GM21528 (cell line): ENCODE measurements at regions not wholly inside any gene's neighbourhood (a gene's known extent, or its start where the extent isn't known, plus 50 kb on each side); places are given as distances from the start of the nearest gene placed in this dataset.
"Not testable (repeated sequence)": the region's sequence is repeated elsewhere in the genome, so short reads cannot be mapped to it uniquely, and the experiment has no call there.

Experiments used
- ATAC-seq: cut with Tn5 transposase; IDR thresholded peaks from one replicate; pipeline ENCODE4 v1.9.1; 2021; ENCODE audit warnings: mild to moderate bottlenecking, moderate library complexity; ENCODE audit not compliant: unreplicated experiment, low FRiP score

DNA sequence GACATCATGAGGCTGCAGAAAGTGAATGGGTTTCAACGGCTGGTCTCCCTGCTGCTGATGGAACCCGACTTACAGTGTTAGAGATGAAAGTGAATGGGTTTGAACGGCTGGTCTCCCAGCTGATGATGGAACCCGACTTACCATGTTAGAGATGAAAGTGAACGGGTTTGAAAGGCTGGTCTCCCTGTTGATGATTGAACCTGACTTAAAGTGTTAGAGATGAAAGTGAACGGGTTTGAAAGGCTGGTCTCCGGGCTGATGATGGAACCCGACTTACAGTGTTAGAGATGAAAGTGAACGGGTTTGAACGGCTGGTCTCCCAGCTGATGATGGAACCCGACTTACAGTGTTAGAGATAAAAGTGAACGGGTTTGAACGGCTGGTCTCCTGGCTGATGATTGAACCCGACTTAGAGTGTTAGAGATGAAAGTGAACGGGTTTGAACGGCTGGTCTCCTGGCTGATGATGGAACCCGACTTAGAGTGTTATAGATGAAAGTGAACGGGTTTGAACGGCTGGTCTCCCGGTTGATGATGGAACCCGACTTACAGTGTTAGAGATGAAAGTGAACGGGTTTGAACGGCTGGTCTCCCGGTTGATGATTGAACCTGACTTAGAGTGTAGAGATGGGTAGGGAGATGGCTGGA is 76.1 kb upstream of the ALKAL2 start:
- no peak for ATAC-seq

DNA sequence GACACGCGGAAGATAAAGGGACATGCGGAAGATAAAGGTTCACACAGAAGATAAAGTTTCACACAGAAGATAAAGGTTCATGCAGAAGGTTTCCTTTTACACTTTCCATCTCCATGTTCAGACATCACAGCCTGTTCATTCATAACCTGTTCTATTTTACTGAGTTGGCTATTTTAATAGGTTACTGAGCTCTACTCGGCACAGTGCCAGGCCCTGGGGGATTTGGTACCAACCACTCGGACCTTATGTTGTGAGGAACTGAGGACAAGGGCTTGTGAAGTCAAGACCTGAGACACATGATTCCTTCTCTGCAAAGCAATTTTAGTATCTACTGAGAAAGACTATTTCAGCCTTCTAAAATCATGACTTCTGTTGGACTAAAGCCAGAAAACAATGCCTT is 75.0 kb upstream of the ALKAL2 start:
- ATAC-seq, result no peak

DNA sequence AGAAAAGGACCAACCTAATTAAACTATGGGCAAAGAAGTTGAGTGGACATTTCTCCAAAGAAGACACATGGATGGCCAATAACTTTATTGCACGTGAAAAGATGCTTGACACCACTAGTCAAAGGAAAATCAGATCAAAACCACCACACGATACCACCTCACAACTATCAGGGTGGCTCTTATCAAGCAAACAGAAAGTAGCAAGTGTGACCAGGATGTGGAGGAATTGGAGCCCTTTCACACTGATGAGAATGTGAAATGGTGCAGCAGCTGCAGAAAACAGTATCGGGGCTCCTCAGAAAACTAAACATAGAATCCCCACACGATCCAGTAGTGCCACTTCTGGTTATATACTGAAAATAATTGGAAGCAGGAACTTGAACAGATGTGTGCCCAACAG is 72.2 kb upstream of the ALKAL2 start:
- no peak for ATAC-seq

DNA sequence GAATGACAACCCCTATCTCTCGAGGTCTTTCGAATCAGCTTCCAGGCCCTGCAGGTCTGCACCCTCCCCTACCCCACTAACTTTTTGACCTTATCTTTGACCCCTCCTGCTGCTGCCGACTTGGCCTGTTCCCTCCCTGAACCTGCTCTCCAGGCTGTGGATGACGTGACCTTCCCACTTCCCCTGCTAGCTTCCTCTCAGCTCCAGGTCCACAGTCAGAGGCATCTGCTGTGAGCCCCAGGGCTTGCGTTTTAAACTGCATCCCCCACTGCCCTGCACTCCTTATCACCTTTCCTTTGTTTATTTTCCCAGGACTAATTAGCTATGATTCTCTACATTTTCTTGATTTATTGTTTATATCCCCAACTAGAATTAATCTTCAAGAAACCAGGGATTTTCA is 71.2 kb upstream of the ALKAL2 start:
- no peak for ATAC-seq

DNA sequence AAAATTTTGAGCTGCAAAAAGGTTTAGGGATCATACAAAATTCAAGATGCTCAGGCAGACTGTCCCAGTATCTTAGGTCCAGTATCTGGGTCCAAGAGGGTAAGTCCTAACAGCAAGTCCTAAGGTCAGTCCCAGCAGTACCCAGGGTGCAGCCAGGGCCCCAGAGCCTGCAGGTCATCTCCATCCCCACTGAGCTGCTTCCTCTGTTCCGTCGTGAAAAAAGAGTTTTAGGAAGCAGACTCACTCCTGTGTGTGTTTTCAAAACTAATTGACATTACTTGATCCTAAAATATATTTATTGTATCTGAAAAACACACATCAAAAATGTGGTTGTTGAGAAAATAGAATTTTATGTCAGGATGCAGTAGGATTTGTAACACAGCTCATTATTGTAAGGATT is 69.9 kb upstream of the ALKAL2 start:
- ATAC-seq, result no peak

DNA sequence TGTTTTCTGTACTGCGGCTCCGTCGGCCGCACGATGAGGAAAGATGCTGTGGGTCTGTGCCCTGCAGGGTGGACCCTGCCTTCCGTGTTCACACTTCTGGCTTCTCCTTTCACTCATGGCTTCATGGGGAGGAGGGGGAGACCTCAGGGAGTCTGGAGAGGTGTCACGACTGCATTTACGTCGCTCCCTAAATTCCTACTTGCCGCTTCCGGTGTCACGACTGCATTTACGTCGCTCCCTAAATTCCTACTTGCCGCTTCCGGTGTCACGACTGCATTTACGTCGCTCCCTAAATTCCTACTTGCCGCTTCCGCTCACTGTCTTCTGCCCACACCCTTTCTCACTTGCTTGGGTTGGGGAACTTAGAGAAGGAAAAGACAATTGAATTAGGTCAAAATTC is 68.4 kb upstream of the ALKAL2 start:
- ATAC-seq, result not testable (repeated sequence)

DNA sequence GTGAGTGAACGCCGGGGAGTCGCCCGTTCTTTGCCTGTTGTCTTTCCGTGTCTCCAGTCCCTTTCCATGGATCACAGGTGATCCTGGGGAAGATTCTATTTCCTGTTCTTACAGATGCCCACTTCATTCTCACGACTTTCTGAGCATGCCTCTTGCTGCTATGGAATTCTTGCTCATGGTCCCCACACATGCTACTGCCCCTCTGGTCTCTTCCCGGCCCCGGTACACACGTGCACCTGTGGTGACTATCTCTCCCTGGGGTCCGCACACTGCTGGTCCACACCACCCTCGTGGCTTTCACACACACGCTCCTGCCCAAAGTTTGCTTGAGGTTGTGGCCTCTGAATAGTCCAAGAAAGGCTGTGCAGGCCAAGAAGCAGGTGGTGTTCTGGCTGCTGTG is 67.9 kb upstream of the ALKAL2 start:
- ATAC-seq, result no peak

DNA sequence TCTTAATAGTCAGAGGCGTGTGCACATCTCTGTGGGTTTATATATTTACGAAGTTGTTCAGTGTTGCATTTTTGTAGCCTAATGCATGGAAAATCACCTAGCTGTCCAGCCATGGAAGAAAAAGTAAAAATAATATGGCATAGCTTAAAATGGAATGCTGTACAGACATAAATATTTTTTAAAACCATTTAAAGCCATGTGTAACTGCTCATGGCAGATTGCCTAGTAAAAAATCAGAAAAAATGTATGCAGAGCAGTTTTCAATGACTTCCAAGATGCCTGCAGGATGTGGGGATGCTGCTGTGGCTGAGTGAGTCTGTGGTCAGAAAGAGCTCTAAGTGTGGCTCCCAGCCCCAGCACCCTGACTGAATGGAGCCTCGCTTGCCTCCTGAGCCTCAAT is 64.8 kb upstream of the ALKAL2 start:
- no peak for ATAC-seq

DNA sequence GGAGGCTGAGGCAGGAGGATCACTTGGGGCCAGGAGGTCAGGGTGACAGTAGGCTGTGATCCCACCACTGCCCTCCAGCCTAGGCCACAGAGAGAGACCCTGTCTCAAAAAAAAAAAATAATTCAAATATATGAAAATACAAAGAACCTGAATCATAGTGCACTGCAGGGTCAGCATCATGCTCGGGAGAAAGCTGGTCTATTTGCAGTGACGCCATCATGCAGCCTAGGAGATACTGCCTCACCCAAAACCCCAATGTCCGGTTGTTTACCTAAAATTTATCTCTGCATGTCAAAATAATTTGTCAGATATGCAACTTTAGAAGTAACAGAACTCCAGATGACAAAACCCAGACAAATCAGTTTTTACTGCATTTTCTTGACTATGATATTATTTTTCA is 61.5 kb upstream of the ALKAL2 start:
- no peak for ATAC-seq

DNA sequence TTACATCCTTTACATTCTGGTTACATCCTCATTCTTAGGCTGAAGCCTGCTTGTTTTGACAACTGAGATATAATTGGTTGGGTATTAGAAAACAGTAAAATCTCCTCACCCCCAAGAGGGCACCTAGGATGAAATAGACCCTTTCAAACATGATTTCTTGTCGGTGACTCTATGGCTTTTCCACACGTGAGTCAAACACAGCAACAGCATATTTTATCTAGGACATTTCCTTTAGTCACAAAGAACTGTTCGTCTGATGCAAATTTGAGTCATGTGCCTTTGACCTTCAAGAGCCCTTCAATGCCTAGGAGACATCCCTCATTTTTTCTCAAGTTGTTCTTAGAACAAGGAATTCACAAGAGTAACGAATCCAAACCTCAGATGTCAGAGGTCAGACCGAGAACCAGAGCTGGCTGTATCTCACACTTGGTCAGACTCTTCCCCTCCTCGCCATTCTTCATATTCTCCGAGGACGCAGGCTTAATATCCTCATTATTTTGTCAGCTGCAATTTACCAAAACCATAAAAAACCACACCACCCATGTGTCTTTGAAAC is 60.5 kb upstream of the ALKAL2 start:
- ATAC-seq, result no peak

DNA sequence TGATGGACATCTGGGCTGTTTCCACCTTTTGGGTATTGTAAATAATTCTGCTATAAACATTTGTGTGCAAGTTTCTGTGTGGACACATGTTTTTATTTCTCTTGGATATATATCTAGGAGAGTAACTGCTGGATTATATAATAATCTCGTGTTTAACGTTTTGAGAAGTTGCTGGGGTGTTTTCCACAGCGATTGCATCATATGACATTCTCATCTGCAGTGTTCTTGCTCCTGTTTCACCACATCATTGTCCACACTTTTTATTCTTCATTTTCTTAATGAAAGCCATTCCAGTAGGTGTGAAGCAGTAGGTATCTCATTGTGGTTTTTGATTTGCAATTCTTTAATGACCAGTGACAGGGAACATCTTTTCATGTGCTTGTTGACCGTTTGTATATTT is 56.9 kb upstream of the ALKAL2 start:
- no peak for ATAC-seq

DNA sequence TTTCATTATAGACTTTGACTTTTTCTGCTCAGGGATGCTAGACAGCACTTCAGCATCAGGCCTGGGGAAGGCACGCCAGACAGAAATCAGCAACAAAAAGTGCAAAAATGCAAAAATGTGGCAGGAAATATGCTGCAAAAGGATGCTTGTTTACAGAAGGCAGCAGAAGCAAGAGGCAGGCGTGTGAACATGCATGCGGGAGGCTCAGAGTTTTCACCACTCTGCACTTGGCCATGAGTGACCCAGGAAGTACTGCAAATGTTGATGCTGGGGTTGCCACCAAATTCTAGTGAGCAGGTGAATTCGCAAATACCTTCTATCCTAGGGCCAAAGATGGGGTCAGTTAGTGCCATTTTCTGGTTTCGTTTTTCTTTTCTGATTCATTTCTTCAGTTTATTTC is 55.5 kb upstream of the ALKAL2 start:
- ATAC-seq, result no peak

DNA sequence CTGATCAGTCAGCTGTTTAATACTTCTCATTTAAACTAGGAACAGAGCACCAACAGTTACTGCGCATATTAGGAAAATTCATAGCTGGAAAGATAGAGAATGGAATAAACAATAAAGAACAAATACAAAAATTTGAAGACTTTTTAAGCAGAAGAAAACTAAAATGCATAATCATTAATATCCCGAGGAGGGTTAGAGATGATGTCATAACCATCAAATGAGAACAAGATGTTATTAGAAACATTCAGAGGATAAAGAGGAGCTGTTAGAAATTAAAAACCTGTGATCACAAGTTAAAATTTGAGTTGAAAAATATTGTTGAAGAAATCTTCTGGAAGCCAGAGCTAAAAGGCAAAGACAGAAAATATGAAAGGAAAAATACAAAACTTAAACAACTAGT is 54.0 kb upstream of the ALKAL2 start:
- ATAC-seq, result no peak

DNA sequence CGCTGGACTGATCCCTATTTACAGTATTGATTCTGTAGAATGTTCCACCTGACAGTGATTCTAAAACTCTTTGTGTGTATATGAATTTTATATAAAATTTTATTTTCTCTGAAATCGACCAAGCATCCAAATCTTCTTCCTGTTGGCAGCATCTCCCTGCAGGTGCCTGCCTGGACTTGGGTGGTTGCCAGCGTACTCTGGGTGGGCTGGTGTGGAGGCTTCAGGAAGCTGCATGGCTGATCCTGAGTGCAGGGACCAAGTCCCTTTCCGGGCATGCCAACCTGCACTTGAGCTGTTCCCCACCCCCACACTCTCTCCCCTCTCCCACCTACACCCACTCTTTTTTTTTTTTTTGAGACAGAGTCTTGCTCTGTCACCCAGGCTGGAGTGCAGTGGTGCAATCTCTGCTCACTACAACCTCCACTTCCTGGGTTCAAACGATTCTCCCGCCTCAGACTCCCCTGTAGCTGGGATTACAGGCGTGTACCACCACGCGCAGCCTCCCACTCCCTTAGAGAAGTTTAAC is 53.2 kb upstream of the ALKAL2 start:
- ATAC-seq, result no peak
